ENCODE measurements at regions not wholly inside any gene's neighbourhood (a gene's known extent, or its start where the extent isn't known, plus 50 kb on each side); places are given as distances from the start of the nearest gene placed in this dataset.

DNA sequence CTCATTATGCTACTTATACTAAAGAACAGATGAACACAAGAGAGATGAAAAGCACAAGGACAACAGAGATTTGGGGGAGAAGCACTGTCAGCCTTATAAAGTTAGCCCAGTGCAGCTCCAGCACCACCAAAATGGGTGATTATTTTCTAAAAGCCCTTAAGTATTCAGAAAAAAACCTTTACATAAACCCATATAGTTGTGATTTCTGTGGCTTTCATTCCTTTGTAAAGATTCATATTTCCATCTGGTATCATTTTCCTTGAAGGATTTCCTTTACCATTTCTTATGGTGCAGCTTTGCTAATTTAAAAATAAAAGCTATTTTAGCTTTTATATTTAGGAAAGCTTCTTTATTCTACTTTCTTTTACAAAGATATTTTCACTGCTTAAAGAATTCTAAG, 311.0 kb downstream of the TMEM167A start:
- intact Hi-C loops (cut with micrococcal nuclease), result no loop called here
- H3K36me3 Mint-ChIP-seq (ENCODE audit: low read depth), result no peaks in the 10 kb centered on the region
- H3K27me3 Mint-ChIP-seq (ENCODE audit: low read depth), result peaks cover 5% of the 10 kb centered on the region
- no peak for DNase-seq (ENCODE audit: low spot score)
- H3K9me3 Mint-ChIP-seq, result peaks cover 5% of the 10 kb centered on the region
- H3K27ac Mint-ChIP-seq, result no peak overlapping the region
- H3K4me1 Mint-ChIP-seq (ENCODE audit: low read depth), result no peaks in the 10 kb centered on the region
- no peak overlapping the region for H3K4me3 Mint-ChIP-seq (ENCODE audit: low read depth)

- Mint-ChIP-seq H3K9me3 (peaks cover 5% of the 10 kb centered on the region), H3K4me1 (ENCODE audit: low read depth) (no peaks in the 10 kb centered on the region), H3K4me3 (ENCODE audit: low read depth) (no peak overlapping the region), H3K36me3 (ENCODE audit: low read depth) (no peaks in the 10 kb centered on the region), H3K27ac (no peak overlapping the region), H3K27me3 (ENCODE audit: low read depth) (peaks cover 5% of the 10 kb centered on the region)
- intact Hi-C loops (cut with micrococcal nuclease), result no loop called here
- DNase-seq (ENCODE audit: low spot score), result no peak
Measured at GRCh38 chr5:82765765-82766164, 311.4 kb downstream of the TMEM167A start.

DNA sequence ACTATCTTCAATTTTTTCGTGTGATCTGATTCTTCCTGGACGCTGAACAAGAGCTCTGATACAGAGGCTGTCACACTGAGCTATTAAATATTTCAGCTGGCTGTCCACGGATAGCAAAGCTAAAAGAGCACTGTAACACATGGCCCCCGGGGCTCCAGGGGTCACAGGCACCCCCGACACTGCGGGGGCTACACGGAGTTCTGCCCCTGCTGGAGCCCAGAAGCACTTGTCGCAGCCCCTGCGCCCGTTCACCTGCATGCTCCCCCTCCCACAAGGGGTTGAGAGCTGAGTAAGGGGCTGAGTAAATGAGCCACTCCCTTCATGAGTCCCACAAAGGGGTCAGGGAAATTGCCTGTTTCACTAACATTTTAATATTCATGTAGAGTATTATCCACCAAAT, 316.3 kb downstream of the TMEM167A start:
- no peaks in the 10 kb centered on the region for H3K36me3 Mint-ChIP-seq (ENCODE audit: low read depth)
- no peak overlapping the region for H3K4me3 Mint-ChIP-seq (ENCODE audit: low read depth)
- intact Hi-C loops (cut with micrococcal nuclease), result no loop called here
- H3K27me3 Mint-ChIP-seq (ENCODE audit: low read depth), result peaks cover 8% of the 10 kb centered on the region
- no peak overlapping the region for H3K27ac Mint-ChIP-seq
- DNase-seq (ENCODE audit: low spot score), result no peak
- no peaks in the 10 kb centered on the region for H3K9me3 Mint-ChIP-seq
- H3K4me1 Mint-ChIP-seq (ENCODE audit: low read depth), result no peaks in the 10 kb centered on the region

GRCh38 chr5:82758881-82759280, 318.3 kb downstream of the TMEM167A start:
- H3K36me3 Mint-ChIP-seq (ENCODE audit: low read depth), result no peaks in the 10 kb centered on the region
- no peak for DNase-seq (ENCODE audit: low spot score)
- no peaks in the 10 kb centered on the region for H3K9me3 Mint-ChIP-seq
- no peak overlapping the region for H3K27ac Mint-ChIP-seq
- H3K4me1 Mint-ChIP-seq (ENCODE audit: low read depth), result no peaks in the 10 kb centered on the region
- no peak overlapping the region for H3K4me3 Mint-ChIP-seq (ENCODE audit: low read depth)
- intact Hi-C loops (cut with micrococcal nuclease), result no loop called here
- H3K27me3 Mint-ChIP-seq (ENCODE audit: low read depth), result peaks cover 4% of the 10 kb centered on the region

DNA sequence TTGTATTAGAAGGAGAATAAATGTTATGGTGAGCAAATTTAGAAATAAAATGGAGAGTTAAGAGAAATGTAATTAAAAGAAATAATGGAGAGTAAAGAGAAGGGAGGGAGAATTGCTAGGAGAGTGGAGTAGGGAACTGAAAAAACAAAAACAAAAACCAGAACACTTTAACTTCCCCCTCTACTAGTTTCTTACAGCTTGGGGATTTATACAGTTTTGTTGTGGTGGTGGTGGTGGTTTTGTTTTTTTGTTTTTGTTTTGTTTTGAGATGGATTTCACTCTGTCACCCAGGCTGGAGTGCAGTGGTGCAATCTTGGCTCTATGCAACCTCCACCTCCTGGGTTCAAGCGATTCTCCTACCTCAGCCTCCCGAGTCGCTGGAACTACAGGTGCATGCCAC, 322.4 kb downstream of the TMEM167A start:
- intact Hi-C loops (cut with micrococcal nuclease), result no loop called here
- Mint-ChIP-seq H3K36me3 (ENCODE audit: low read depth) (no peaks in the 10 kb centered on the region), H3K27me3 (ENCODE audit: low read depth) (peaks cover 3% of the 10 kb centered on the region), H3K9me3 (peaks cover 12% of the 10 kb centered on the region), H3K4me3 (ENCODE audit: low read depth) (no peak overlapping the region), H3K27ac (no peak overlapping the region), H3K4me1 (ENCODE audit: low read depth) (no peaks in the 10 kb centered on the region)
- DNase-seq (ENCODE audit: low spot score), result no peak

GRCh38 chr5:82754036-82754746, 323.0 kb downstream of the TMEM167A start:
- DNase-seq (ENCODE audit: low spot score), result no peak
- peaks cover 3% of the 10 kb centered on the region for H3K27me3 Mint-ChIP-seq (ENCODE audit: low read depth)
- H3K27ac Mint-ChIP-seq, result no peak overlapping the region
- intact Hi-C loops (cut with micrococcal nuclease), result no loop called here
- no peak overlapping the region for H3K4me3 Mint-ChIP-seq (ENCODE audit: low read depth)
- H3K36me3 Mint-ChIP-seq (ENCODE audit: low read depth), result no peaks in the 10 kb centered on the region
- H3K9me3 Mint-ChIP-seq, result peaks cover 12% of the 10 kb centered on the region
- peaks cover 3% of the 10 kb centered on the region for H3K4me1 Mint-ChIP-seq (ENCODE audit: low read depth)

DNA sequence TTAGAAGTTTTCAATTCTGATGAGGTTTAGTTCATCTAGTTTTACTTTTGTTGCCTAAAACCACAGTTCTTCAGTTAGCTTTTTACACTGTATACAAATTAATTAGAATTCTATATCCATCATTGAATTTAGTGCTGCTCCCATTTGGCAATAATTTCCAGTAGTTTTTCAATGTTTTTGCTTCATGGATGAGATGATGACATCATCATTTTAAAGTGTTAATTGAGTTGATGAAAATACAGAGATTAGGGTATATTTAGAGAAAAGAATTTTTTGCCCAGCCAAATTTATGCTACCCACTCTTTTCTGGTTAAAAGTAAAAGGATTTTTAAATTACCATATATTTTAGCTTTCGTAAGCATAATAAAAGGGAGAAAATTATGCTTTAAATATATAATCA, 323.8 kb downstream of the TMEM167A start:
- H3K36me3 Mint-ChIP-seq (ENCODE audit: low read depth), result no peaks in the 10 kb centered on the region
- H3K4me3 Mint-ChIP-seq (ENCODE audit: low read depth), result no peak overlapping the region
- peaks cover 12% of the 10 kb centered on the region for H3K4me1 Mint-ChIP-seq (ENCODE audit: low read depth)
- peaks cover 3% of the 10 kb centered on the region for H3K27me3 Mint-ChIP-seq (ENCODE audit: low read depth)
- no peak overlapping the region for H3K27ac Mint-ChIP-seq
- H3K9me3 Mint-ChIP-seq, result peaks cover 12% of the 10 kb centered on the region
- no peak for DNase-seq (ENCODE audit: low spot score)
- intact Hi-C loops (cut with micrococcal nuclease), result no loop called here

- Mint-ChIP-seq H3K27me3 (ENCODE audit: low read depth) (peaks cover 1% of the 10 kb centered on the region), H3K27ac (no peak overlapping the region), H3K9me3 (peaks cover 12% of the 10 kb centered on the region), H3K4me1 (ENCODE audit: low read depth) (peaks cover 17% of the 10 kb centered on the region), H3K4me3 (ENCODE audit: low read depth) (no peak overlapping the region), H3K36me3 (ENCODE audit: low read depth) (no peaks in the 10 kb centered on the region)
- intact Hi-C loops (cut with micrococcal nuclease), result no loop called here
- DNase-seq (ENCODE audit: low spot score), result no peak
Measured at GRCh38 chr5:82749461-82749820, 327.8 kb downstream of the TMEM167A start.

- no peaks in the 10 kb centered on the region for H3K36me3 Mint-ChIP-seq (ENCODE audit: low read depth)
- intact Hi-C loops (cut with micrococcal nuclease), result no loop called here
- H3K4me3 Mint-ChIP-seq (ENCODE audit: low read depth), result no peak overlapping the region
- peaks cover 12% of the 10 kb centered on the region for H3K9me3 Mint-ChIP-seq
- peaks cover 1% of the 10 kb centered on the region for H3K27me3 Mint-ChIP-seq (ENCODE audit: low read depth)
- DNase-seq (ENCODE audit: low spot score), result no peak
- peaks cover 17% of the 10 kb centered on the region for H3K4me1 Mint-ChIP-seq (ENCODE audit: low read depth)
- no peak overlapping the region for H3K27ac Mint-ChIP-seq
Measured at GRCh38 chr5:82748688-82749460, 328.3 kb downstream of the TMEM167A start.

- no peak for DNase-seq (ENCODE audit: low spot score)
- Mint-ChIP-seq H3K4me1 (ENCODE audit: low read depth) (peaks cover 17% of the 10 kb centered on the region), H3K9me3 (peaks cover 12% of the 10 kb centered on the region), H3K4me3 (ENCODE audit: low read depth) (no peak overlapping the region), H3K36me3 (ENCODE audit: low read depth) (no peaks in the 10 kb centered on the region), H3K27me3 (ENCODE audit: low read depth) (peaks cover 1% of the 10 kb centered on the region), H3K27ac (no peak overlapping the region)
- intact Hi-C loops (cut with micrococcal nuclease), result no loop called here
Measured at GRCh38 chr5:82747986-82748385, 329.2 kb downstream of the TMEM167A start.

DNA sequence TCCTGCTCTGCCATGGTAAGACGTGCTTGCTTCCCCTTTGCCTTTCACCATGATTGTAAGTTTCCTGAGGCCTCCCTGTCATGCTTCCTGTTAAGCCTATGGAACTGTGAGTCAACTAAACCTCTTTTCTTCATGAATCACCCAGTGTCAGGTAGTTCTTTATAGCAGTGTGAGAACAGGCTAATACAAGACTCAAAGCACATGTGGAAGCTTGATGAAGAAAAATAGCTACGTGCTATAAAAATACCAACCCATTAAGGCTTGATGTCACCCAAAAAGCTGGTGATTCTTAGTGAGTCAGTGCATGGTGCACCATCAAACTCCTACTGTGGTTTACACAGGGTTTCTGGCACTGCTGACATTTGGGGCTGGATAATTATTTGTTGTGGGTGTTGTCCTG, 332.2 kb downstream of the TMEM167A start:
- Mint-ChIP-seq H3K4me3 (ENCODE audit: low read depth) (no peak overlapping the region), H3K9me3 (no peaks in the 10 kb centered on the region), H3K27ac (no peak overlapping the region), H3K36me3 (ENCODE audit: low read depth) (no peaks in the 10 kb centered on the region), H3K27me3 (ENCODE audit: low read depth) (no peaks in the 10 kb centered on the region), H3K4me1 (ENCODE audit: low read depth) (peaks cover 17% of the 10 kb centered on the region)
- DNase-seq (ENCODE audit: low spot score), result no peak
- intact Hi-C loops (cut with micrococcal nuclease), result no loop called here

DNA sequence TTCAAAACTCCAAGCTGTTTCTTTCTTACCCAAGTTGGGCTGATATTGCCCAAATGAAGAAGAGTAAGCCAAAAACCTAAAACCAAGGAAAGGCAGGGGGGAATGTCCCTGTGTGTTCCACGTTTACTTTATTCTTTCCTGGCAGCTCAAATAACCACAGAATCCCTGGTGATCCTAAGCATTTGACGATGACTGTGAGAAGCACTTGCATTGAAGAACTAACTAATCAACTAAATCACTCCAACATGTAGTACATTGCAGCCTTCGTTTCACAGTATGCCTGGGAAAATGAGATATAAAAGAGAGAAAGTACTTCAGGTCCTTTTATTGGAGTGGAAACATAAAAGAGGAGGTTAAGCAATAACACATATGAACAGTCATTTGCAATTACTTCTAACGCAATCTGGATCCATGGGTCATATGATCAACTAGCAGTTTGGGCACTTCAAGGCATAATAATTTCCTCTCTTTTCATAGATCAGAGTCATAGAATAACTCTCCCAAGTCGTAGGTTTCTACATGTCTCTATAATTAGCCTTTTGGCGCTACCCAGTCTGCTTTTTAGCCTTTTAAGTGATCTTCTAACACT, 338.4 kb downstream of the TMEM167A start:
- no peaks in the 10 kb centered on the region for H3K27me3 Mint-ChIP-seq (ENCODE audit: low read depth)
- intact Hi-C loops (cut with micrococcal nuclease), result no loop called here
- no peaks in the 10 kb centered on the region for H3K36me3 Mint-ChIP-seq (ENCODE audit: low read depth)

GRCh38 chr5:82735160-82735789, 341.9 kb downstream of the TMEM167A start:
- H3K36me3 Mint-ChIP-seq (ENCODE audit: low read depth), result no peaks in the 10 kb centered on the region
- no peak overlapping the region for H3K4me3 Mint-ChIP-seq (ENCODE audit: low read depth)
- no peak overlapping the region for H3K27ac Mint-ChIP-seq
- no peak for DNase-seq (ENCODE audit: low spot score)
- H3K4me1 Mint-ChIP-seq (ENCODE audit: low read depth), result peaks cover 4% of the 10 kb centered on the region
- H3K27me3 Mint-ChIP-seq (ENCODE audit: low read depth), result peaks cover 2% of the 10 kb centered on the region
- no peaks in the 10 kb centered on the region for H3K9me3 Mint-ChIP-seq
- intact Hi-C loops (cut with micrococcal nuclease), result no loop called here

More for the DNA sequence above, 338.4 kb downstream of the TMEM167A start:
- Mint-ChIP-seq H3K4me1 (ENCODE audit: low read depth) (peaks cover 4% of the 10 kb centered on the region), H3K4me3 (ENCODE audit: low read depth) (no peak overlapping the region), H3K9me3 (no peaks in the 10 kb centered on the region), H3K27ac (no peak overlapping the region)
- no peak for DNase-seq (ENCODE audit: low spot score)
